LNCaP clone FGC (cell line): ENCODE measurements at regions not wholly inside any gene's neighbourhood (a gene's known extent, or its start where the extent isn't known, plus 50 kb on each side); places are given as distances from the start of the nearest gene placed in this dataset.

Experiments used
- DNase-seq: peaks from one replicate; pipeline ENCODE4 v3.0.0-alpha.2; 2011; ENCODE audit warnings: low read depth
- H3K4me3 ChIP-seq: 2 replicates; pipeline ENCODE4 v1.5.1; 2011; ENCODE audit warnings: mild to moderate bottlenecking, low read depth, low read length, control low read depth
- TF ChIP-seq, protein P1 (sequence below): IDR thresholded peaks from 2 replicates; pipeline ENCODE4 v1.5.1; 2012; ENCODE audit warnings: mild to moderate bottlenecking; ENCODE audit not compliant: control insufficient read depth, insufficient read depth; ENCODE audit errors: extremely low read depth

DNA sequence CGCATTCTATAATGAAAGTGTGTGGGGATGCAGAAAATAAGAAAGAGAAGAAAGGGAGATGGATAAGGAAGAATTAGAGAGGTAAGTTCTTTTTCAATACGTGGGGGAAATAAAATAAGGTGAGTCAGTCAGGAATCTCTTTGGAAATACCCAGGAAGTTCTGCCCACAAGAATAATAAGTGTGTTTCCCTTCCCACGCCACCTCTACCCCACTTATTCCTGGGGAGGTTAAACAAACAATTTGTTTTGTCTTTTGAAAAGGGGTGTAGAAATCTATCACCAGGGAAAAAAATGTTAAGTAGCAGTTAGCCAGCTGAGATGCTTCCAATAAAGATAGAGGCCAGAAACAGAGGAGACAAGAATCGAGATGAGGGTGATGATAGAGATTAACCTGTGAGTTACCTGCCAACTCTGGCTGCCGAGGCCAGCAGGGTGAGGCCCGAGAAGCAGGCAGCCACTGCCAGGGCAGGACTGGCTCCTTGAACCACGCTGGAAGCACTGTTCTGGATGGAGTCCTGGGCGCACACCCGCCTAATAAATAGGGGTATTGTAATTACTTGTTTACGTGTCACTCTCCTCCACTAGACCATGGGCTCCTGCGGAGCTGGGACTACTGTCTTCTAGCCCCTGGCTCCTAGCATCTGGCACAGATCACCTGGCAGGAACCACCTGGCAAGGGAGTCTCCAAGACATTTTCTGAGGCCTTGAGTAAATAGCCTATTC lies 191.3 kb downstream of the FGFR2 start:
- DNase-seq, result no peak
- no peak overlapping the region for H3K4me3 ChIP-seq
- TF ChIP-seq, protein P1, sequence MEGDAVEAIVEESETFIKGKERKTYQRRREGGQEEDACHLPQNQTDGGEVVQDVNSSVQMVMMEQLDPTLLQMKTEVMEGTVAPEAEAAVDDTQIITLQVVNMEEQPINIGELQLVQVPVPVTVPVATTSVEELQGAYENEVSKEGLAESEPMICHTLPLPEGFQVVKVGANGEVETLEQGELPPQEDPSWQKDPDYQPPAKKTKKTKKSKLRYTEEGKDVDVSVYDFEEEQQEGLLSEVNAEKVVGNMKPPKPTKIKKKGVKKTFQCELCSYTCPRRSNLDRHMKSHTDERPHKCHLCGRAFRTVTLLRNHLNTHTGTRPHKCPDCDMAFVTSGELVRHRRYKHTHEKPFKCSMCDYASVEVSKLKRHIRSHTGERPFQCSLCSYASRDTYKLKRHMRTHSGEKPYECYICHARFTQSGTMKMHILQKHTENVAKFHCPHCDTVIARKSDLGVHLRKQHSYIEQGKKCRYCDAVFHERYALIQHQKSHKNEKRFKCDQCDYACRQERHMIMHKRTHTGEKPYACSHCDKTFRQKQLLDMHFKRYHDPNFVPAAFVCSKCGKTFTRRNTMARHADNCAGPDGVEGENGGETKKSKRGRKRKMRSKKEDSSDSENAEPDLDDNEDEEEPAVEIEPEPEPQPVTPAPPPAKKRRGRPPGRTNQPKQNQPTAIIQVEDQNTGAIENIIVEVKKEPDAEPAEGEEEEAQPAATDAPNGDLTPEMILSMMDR, result no peak

DNA sequence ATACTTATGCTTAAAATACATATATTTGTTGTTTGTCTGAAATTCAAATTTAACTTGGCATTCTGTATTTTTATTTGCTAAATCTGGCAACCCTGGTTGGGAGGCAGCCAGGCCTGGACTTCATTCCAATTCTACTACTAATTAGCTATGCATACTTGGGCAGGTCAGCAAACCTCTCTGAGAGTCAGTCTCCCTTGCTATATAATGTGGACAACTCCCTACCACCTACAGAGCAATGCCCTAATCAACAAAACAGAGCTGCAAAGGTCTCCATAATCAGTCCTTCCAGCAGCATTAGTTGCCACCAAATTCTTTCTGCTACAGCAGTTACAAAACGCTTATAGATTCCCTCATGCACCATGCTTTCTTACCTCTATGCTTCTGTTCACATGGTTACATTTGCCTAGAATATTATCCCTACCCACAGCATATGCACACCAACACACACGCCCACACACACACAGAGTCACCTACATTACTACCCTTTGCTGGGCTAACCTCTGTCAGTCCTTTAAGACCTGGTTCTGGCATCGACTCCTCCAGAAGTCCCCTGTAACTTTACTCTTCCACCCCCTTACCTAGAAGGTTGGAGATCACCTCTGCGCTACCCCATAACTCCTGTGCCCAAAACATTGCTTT lies 188.7 kb downstream of the FGFR2 start:
- no peak for DNase-seq
- TF ChIP-seq, protein P1, result no peak
- no peak overlapping the region for H3K4me3 ChIP-seq

DNA sequence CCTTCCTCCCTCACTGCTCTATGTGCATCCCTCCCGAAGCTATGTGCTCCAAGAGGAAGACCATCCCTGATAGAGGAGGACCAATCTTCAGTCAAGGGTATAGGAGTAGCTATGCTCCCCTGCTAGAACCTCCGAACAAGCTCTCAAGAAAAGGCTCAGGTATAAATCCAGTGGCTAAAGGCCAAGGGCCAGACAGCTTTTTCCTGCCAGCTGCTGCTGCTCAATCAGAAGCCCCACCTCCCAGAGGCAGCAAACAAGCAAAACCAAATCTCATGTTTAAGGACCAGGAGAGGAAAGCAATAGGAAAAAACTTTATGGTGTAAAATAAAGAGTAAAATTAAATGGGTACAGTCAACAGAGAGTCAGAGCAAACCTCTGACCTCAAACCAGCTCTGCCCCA lies 187.2 kb downstream of the FGFR2 start:
- TF ChIP-seq, protein P1, result no peak
- no peak overlapping the region for H3K4me3 ChIP-seq
- DNase-seq, result no peak

DNA sequence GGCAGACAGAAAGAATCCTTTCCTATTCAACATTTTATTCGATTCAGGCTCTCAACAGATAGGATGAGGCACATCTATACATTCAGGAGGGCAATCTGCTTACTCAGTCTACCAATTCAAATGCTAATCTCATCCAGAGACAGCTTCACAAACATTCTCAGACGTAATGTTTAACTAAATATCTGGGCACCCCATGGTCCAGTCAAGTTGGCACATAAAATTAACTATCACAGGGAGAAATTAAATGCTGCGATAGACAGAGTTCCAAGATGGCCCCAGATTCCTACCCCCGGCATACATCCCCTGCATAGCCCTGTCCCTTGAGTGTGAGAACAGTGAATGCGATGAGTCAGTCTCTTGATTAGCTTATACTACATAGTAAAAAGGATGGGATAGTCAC lies 184.3 kb downstream of the FGFR2 start:
- DNase-seq, result no peak
- no peak overlapping the region for H3K4me3 ChIP-seq
- TF ChIP-seq, protein P1, result no peak

DNA sequence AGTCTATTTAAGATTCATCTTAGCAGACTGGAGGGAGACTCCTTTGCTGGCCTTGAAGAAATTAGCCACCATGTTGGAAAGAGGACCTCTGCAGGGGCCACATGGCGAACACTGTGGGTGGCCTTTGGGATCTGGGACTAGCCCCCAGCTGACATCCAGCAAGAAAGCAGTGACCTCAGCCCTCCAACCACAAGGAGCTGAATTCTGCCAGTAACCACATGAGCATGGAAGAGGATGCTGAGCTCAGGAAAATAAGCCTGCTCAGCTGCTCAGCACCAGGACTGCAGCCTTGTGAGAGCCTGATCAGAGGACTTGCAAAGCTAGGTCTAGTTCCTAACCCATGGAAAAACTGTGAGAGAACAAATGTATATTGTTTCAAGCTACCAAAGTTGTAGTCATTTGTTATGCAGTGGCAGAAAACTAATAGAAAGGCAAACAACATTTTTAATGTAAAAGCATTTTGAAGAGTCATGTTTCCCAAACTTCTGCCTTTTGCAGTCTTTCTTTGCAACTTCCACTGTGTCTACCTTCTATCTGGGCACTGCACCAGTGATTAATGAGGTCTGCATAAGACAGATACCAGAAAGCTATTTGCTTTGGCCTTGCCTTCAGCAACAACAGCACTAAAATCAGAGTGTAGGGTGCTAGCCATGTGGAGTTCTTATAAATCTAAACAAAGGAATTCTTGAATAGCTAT lies 183.7 kb downstream of the FGFR2 start:
- no peak overlapping the region for H3K4me3 ChIP-seq
- no peak for DNase-seq
- TF ChIP-seq, protein P1, result no peak

DNA sequence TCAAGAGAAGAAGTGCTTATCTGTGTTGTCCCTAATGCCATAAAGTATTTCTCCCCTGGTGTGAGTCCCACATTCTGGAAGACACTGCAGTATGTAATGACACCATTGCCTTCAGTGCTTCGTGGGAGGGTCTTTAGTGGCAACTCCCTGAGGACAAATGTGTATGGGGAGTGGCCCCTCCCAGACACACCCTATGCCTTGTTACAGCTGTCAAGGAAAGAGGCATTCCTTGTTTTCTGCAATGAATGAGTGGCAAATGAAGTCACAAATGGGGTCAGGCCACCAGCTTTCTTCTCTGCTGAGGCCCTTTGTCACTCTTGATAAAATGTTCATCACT lies 183.2 kb downstream of the FGFR2 start:
- no peak for DNase-seq
- TF ChIP-seq, protein P1, result no peak
- no peak overlapping the region for H3K4me3 ChIP-seq
